GM23248 (cell line): ENCODE measurements at regions not wholly inside any gene's neighbourhood (a gene's known extent, or its start where the extent isn't known, plus 50 kb on each side); places are given as distances from the start of the nearest gene placed in this dataset.
"Not testable (repeated sequence)": the region's sequence is repeated elsewhere in the genome, so short reads cannot be mapped to it uniquely, and the experiment has no call there.

Experiments
- DNase-seq: peaks from one replicate; pipeline ENCODE4 v3.0.0-alpha.2; 2015
- H2AFZ ChIP-seq: fragments of 200-600 bp; sonication (generic); 2 replicates; pipeline ENCODE4 v1.6.1; 2016; ENCODE audit warnings: antibody characterized with exemption
- H3F3A ChIP-seq: fragments of 200-600 bp; sonication (generic); 2 replicates; pipeline ENCODE4 v1.6.1; 2016; ENCODE audit warnings: mild to moderate bottlenecking, antibody characterized with exemption, mixed run types; ENCODE audit not compliant: insufficient read depth
- H3K27ac ChIP-seq: fragments of 200-600 bp; sonication (generic); 2 replicates; pipeline ENCODE4 v1.5.1; 2016; ENCODE audit warnings: mild to moderate bottlenecking
- H3K27me3 ChIP-seq: fragments of 200-600 bp; sonication (generic); replicated peaks from 2 replicates; pipeline ENCODE4 v1.6.1; 2016; ENCODE audit warnings: mild to moderate bottlenecking; ENCODE audit not compliant: insufficient read depth
- H3K36me3 ChIP-seq: fragments of 200-600 bp; sonication (generic); 2 replicates; pipeline ENCODE4 v1.6.1; 2016; ENCODE audit warnings: low read depth, mild to moderate bottlenecking
- H3K4me1 ChIP-seq: fragments of 200-600 bp; sonication (generic); 2 replicates; pipeline ENCODE4 v1.6.1; 2016; ENCODE audit warnings: mild to moderate bottlenecking; ENCODE audit not compliant: insufficient read depth
- H3K4me2 ChIP-seq: fragments of 200-600 bp; sonication (generic); one replicate; pipeline ENCODE4 v1.6.1; 2016; ENCODE audit warnings: mild to moderate bottlenecking; ENCODE audit not compliant: unreplicated experiment
- H3K4me3 ChIP-seq: fragments of 200-600 bp; sonication (generic); 2 replicates; pipeline ENCODE4 v1.5.1; 2016; ENCODE audit warnings: mild to moderate bottlenecking
- H3K79me2 ChIP-seq: fragments of 200-600 bp; sonication (generic); 2 replicates; pipeline ENCODE4 v1.6.1; 2016; ENCODE audit warnings: mild to moderate bottlenecking; ENCODE audit not compliant: insufficient read depth
- H3K9ac ChIP-seq: fragments of 200-600 bp; sonication (generic); 2 replicates; pipeline ENCODE4 v1.6.1; 2016; ENCODE audit warnings: mild to moderate bottlenecking
- H3K9me2 ChIP-seq: fragments of 200-600 bp; sonication (generic); 2 replicates; pipeline ENCODE4 v1.6.1; 2016; ENCODE audit warnings: mixed run types, mild to moderate bottlenecking, moderate library complexity; ENCODE audit not compliant: insufficient read depth
- H3K9me3 ChIP-seq: fragments of 200-600 bp; sonication (generic); one replicate; pipeline ENCODE4 v1.6.1; 2017; ENCODE audit warnings: low read depth
- H4K20me1 ChIP-seq: fragments of 200-600 bp; sonication (generic); 2 replicates; pipeline ENCODE4 v1.6.0; 2016; ENCODE audit not compliant: insufficient read depth
- EZH2 ChIP-seq: fragments of 200-600 bp; sonication (generic); IDR thresholded peaks from 2 replicates; pipeline ENCODE4 v1.6.1; 2018; ENCODE audit warnings: antibody characterized with exemption, mild to moderate bottlenecking; ENCODE audit not compliant: insufficient read depth, poor library complexity, severe bottlenecking
- EZH2phosphoT487 ChIP-seq: fragments of 200-600 bp; sonication (generic); IDR thresholded peaks from 2 replicates; pipeline ENCODE4 v1.6.1; 2018; ENCODE audit warnings: antibody characterized with exemption, moderate library complexity, mild to moderate bottlenecking, low read depth; ENCODE audit not compliant: insufficient read depth
- WGBS, 2 experiments: methylation state at CpG; one replicate each; pipeline ENCODE4 v1.1.6; 2015 to 2017; ENCODE audit warnings: low lambda C conversion rate in 2 of 2, low coverage in 1 of 2; ENCODE audit errors: missing lambda C conversion rate in 2 of 2; 5-methylcytosine and 5-hydroxymethylcytosine counted together
- in situ Hi-C: fragments of 300-500 bp; cut with MboI; formaldehyde crosslinking; loops from 2 replicates; pipeline ENCODE4 v1.15.0; 2020

DNA sequence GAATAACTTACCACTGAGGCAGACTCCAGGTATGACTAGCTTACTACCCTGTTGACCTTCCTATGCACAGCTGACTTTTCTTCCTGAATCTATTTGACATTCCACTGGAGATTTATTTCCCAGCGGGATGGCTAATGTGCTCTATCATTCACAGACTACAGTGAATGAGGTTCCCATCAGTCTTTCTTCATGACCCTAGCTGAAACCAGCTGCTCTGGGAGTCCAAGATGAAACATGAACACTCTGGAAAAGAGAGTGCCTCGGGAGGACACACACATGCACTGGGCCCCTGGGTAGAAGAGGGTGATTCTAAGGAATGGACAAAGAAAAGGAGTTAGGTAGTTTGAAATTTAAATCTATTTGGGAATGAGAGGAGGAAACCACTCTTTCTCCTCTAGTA is 82.6 kb upstream of the DST start:
- DNase-seq: no peak
- Histone ChIP-seq H3K27me3 (no peaks in the 10 kb centered on the region), H2AFZ (no peak overlapping the region), H3K9me3 (no peaks in the 10 kb centered on the region), H3K9ac (no peak overlapping the region), H3F3A (peaks cover 80% of the 10 kb centered on the region), H3K4me3 (no peak overlapping the region), H3K4me1 (peaks cover 78% of the 10 kb centered on the region), H3K9me2 (no peaks in the 10 kb centered on the region), H4K20me1 (no peaks in the 10 kb centered on the region), H3K27ac (peak overlapping the region; percentile 54; the same call in 1 of the 2 replicates), H3K79me2 (peaks cover 89% of the 10 kb centered on the region), H3K4me2 (no peak overlapping the region), H3K36me3 (no peaks in the 10 kb centered on the region)
- WGBS, 2 experiments: 97 to 98% methylated on average over 2 of the region's 2 CpGs
- TF ChIP-seq EZH2phosphoT487 (no peak), EZH2 (no peak)
- in situ Hi-C loops: no loop called here

DNA sequence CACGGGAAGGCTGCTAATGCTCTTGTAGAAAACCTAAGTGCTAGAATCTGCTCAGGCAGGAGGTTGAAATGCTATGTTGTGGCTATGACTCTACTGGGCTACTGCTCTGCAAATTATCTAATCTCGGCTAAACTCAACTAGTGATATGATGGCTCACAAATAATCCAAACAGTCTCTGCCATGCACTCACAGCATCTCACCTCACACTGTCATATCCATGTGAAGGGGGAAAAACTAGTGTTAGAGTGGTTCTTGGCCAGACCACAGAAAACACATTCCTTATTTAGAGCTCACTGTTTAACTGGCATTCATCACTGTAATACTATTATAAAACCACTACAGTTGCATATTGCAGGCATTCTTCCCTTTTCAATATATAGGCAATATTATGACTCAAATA is 81.8 kb upstream of the DST start:
- in situ Hi-C loops: loop anchor here (25.0 kb wide), 1 partner anchor 113 kb away; no protein-coding TSS in a partner anchor
- WGBS, 2 experiments: 51 to 65% methylated on average over 2 of the region's 2 CpGs
- Histone ChIP-seq H3K36me3 (no peaks in the 10 kb centered on the region), H3K9me2 (no peaks in the 10 kb centered on the region), H2AFZ (no peak overlapping the region), H4K20me1 (no peaks in the 10 kb centered on the region), H3K27ac (peak overlapping the region; percentile 54), H3K27me3 (no peaks in the 10 kb centered on the region), H3K4me3 (0 out of 2 replicates have a peak overlapping the region, but pooled peaks have one; percentile 3), H3K4me2 (peak overlapping the region; percentile 41), H3K9ac (no peak overlapping the region), H3K9me3 (no peaks in the 10 kb centered on the region), H3K4me1 (peaks cover 70% of the 10 kb centered on the region), H3K79me2 (peaks cover 97% of the 10 kb centered on the region), H3F3A (peaks cover 76% of the 10 kb centered on the region)
- TF ChIP-seq EZH2 (no peak), EZH2phosphoT487 (no peak)
- DNase-seq: peak; percentile 75

DNA sequence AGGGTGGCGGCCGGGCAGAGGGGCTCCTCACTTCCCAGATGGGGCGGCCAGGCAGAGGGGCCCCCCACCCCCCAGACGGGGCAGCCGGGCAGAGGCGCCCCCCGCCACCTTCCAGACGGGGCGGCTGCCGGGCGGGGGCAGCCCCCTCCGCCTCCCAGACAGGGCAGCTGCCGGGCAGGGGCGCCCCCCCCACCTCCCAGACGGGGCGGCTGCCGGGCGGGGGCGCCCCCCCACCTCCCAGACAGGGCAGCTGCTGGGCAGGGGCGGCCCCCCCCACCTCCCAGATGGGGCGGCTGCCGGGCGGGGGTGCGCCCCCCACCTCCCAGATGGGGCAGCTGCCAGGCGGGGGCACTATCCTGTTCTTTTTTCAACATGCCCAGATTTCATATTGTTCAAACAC is 78.2 kb upstream of the DST start:
- 88 to 91% methylated on average over 3 to 24 of the region's 25 CpGs for WGBS, 2 experiments
- TF ChIP-seq EZH2: no peak
- TF ChIP-seq EZH2phosphoT487: no peak
- H3K4me2 ChIP-seq: no peak overlapping the region
- no peaks in the 10 kb centered on the region for H4K20me1 ChIP-seq
- no peak overlapping the region for H2AFZ ChIP-seq
- H3K4me1 ChIP-seq: peaks cover 56% of the 10 kb centered on the region
- no peak overlapping the region for H3K9ac ChIP-seq
- H3F3A ChIP-seq: peaks cover 59% of the 10 kb centered on the region
- H3K27ac ChIP-seq: no peak overlapping the region
- peaks cover 99% of the 10 kb centered on the region for H3K79me2 ChIP-seq
- DNase-seq: no peak
- in situ Hi-C loops: loop anchor here (25.0 kb wide), 1 partner anchor 116 kb away; no protein-coding TSS in a partner anchor
- H3K27me3 ChIP-seq: no peaks in the 10 kb centered on the region
- H3K9me2 ChIP-seq: no peaks in the 10 kb centered on the region
- H3K4me3 ChIP-seq: no peak overlapping the region
- 0 out of 2 replicates have a peak, but pooled peaks cover 8% of the 10 kb centered on the region for H3K36me3 ChIP-seq
- no peaks in the 10 kb centered on the region for H3K9me3 ChIP-seq

DNA sequence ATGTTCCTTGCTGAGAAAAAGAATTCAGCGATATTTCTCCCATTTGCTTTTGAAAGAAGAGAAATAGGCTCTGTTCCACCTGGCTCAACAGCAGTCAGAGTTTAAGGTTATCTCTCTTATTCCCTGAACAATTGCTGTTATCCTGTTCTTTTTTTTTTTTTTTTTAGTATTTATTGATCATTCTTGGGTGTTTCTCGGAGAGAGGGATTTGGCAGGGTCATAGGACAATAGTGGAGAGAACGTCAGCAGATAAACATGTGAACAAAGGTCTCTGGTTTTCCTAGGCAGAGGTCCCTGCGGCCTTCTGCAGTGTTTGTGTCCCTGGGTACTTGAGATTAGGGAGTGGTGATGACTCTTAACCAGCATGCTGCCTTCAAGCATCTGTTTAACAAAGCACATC is 77.5 kb upstream of the DST start:
- not testable (repeated sequence) for H3K9me2 ChIP-seq, H3K27me3 ChIP-seq, H3K9me3 ChIP-seq, H3K4me3 ChIP-seq, H3K4me2 ChIP-seq, H3K9ac ChIP-seq, H2AFZ ChIP-seq, H4K20me1 ChIP-seq, DNase-seq, H3K27ac ChIP-seq, H3K36me3 ChIP-seq
- peaks cover 60% of the 10 kb centered on the region for H3F3A ChIP-seq
- in situ Hi-C loops: loop anchor here (25.0 kb wide), 1 partner anchor 117 kb away; no protein-coding TSS in a partner anchor
- peaks cover 99% of the 10 kb centered on the region for H3K79me2 ChIP-seq
- peaks cover 56% of the 10 kb centered on the region for H3K4me1 ChIP-seq
- 95 to 97% methylated on average over 4 of the region's 4 CpGs for WGBS, 2 experiments

DNA sequence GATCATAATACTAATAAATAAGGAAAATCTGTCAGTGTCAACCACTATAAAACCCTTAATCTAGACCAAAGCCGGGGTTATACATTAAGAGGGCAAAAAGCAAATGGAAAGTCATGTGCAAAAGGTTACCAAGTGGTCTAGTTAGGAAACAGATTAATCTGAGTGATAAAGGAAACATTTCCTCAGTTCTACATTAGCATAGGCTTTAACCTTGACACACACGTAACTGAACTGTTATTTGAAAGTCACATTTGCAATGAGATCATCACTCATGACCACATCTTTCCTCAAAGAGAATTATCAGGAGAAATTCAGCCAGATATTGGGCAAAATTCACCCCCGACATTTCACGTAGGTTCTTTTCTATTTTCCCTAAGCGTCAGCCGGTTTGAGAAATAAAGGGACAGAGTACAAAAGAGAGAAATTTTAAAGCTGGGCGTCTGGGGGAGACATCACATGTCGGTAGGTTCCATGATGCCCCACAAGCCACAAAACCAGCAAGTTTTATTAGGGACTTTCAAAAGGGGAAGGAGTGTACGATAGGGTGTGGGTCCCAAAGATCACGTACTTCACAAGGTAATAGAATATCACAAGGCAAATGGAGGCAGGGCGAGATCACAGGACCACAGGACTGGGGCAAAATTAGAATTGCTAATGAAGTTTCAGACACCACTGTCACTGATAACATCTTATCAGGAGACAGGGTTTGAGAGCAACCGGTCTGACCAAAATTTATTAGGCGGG is 76.8 kb upstream of the DST start:
- H3K9me2 ChIP-seq, H3K4me2 ChIP-seq, H3K9me3 ChIP-seq, H3K9ac ChIP-seq, H3K36me3 ChIP-seq, H2AFZ ChIP-seq, H3K4me3 ChIP-seq, H3K27ac ChIP-seq, H4K20me1 ChIP-seq, H3K27me3 ChIP-seq: not testable (repeated sequence)
- DNase-seq: peak; percentile 47
- H3K79me2 ChIP-seq: peaks cover 95% of the 10 kb centered on the region
- peaks cover 56% of the 10 kb centered on the region for H3K4me1 ChIP-seq
- 85 to 86% methylated on average over 13 of the region's 13 CpGs for WGBS, 2 experiments
- H3F3A ChIP-seq: peaks cover 62% of the 10 kb centered on the region
- in situ Hi-C loops: loop anchor here (25.0 kb wide), 1 partner anchor 118 kb away; no protein-coding TSS in a partner anchor
